ENCODE measurements at regions not wholly inside any gene's neighbourhood (a gene's known extent, or its start where the extent isn't known, plus 50 kb on each side); places are given as distances from the start of the nearest gene placed in this dataset.

DNA sequence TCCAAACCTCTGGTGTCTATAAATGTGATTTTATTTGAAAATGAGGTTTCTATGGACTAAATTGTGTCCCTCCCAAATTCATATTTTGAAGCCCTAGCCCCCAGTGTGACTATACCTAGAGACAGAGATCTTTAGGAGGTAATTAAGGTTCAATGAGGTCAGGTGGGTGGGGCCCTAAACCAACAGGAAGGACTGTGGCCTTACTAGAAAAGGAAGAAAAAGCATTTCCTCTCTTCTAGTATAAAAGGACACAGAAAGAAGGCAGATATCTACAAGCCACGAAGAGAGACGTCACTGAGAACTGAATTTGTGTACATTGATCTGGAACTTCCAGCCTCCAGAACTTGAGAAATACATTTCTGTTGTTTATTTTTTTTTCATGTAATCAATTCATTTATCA, 123.1 kb upstream of the RUNX1 start:
- TF ChIP-seq CTCF (IDR thresholded peaks at IDR 0.05; ENCODE audit: insufficient read depth, low read length), result no peak
- TF ChIP-seq POLR2AphosphoS5 (IDR thresholded peaks at IDR 0.05; ENCODE audit: low read depth), result no peak
- TF ChIP-seq GABPA (IDR thresholded peaks at IDR 0.05; ENCODE audit: low read depth), result no peak
- TF ChIP-seq, protein P1, sequence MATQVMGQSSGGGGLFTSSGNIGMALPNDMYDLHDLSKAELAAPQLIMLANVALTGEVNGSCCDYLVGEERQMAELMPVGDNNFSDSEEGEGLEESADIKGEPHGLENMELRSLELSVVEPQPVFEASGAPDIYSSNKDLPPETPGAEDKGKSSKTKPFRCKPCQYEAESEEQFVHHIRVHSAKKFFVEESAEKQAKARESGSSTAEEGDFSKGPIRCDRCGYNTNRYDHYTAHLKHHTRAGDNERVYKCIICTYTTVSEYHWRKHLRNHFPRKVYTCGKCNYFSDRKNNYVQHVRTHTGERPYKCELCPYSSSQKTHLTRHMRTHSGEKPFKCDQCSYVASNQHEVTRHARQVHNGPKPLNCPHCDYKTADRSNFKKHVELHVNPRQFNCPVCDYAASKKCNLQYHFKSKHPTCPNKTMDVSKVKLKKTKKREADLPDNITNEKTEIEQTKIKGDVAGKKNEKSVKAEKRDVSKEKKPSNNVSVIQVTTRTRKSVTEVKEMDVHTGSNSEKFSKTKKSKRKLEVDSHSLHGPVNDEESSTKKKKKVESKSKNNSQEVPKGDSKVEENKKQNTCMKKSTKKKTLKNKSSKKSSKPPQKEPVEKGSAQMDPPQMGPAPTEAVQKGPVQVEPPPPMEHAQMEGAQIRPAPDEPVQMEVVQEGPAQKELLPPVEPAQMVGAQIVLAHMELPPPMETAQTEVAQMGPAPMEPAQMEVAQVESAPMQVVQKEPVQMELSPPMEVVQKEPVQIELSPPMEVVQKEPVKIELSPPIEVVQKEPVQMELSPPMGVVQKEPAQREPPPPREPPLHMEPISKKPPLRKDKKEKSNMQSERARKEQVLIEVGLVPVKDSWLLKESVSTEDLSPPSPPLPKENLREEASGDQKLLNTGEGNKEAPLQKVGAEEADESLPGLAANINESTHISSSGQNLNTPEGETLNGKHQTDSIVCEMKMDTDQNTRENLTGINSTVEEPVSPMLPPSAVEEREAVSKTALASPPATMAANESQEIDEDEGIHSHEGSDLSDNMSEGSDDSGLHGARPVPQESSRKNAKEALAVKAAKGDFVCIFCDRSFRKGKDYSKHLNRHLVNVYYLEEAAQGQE (IDR thresholded peaks at IDR 0.05; ENCODE audit: insufficient replicate concordance, low read depth), result no peak

Measured in HL-60 (cell line).